ENCODE measurements at regions not wholly inside any gene's neighbourhood (a gene's known extent, or its start where the extent isn't known, plus 50 kb on each side); places are given as distances from the start of the nearest gene placed in this dataset.

DNA sequence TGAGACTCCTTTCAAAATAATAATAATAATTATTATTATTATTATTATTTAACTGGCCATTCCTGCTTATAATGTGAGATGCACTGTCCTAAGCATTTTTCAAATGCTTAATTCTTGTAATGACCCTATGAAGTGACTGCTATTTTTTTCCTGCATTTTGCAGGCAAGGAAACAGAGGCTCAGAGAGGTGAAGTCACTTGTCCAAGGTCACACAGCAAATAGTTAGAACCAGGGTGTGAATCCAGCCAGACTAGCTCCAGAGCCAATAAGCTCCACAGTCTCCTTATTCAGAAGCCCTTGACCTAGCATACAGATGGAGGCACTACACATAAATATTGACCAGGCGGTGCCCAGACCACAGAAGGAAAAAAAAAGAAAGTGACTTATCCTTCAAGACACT is 77.5 kb upstream of the CACNA1A start:
- no peaks in the 10 kb centered on the region for H3K4me1 ChIP-seq
- H3K9me3 ChIP-seq, result no peaks in the 10 kb centered on the region
- TF ChIP-seq, protein P1, sequence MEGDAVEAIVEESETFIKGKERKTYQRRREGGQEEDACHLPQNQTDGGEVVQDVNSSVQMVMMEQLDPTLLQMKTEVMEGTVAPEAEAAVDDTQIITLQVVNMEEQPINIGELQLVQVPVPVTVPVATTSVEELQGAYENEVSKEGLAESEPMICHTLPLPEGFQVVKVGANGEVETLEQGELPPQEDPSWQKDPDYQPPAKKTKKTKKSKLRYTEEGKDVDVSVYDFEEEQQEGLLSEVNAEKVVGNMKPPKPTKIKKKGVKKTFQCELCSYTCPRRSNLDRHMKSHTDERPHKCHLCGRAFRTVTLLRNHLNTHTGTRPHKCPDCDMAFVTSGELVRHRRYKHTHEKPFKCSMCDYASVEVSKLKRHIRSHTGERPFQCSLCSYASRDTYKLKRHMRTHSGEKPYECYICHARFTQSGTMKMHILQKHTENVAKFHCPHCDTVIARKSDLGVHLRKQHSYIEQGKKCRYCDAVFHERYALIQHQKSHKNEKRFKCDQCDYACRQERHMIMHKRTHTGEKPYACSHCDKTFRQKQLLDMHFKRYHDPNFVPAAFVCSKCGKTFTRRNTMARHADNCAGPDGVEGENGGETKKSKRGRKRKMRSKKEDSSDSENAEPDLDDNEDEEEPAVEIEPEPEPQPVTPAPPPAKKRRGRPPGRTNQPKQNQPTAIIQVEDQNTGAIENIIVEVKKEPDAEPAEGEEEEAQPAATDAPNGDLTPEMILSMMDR (IDR thresholded peaks at IDR 0.05), result no peak
- no peak for TF ChIP-seq POLR2A (IDR thresholded peaks at IDR 0.05)
- intact Hi-C loops (cut with DNase I), result no loop called here
- no peak overlapping the region for H3K4me3 ChIP-seq (replicated peaks in 1 of 3)
- no peaks in the 10 kb centered on the region for H3K36me3 ChIP-seq
- no peak overlapping the region for H3K27ac ChIP-seq
- DNase-seq, result no peak
- H3K27me3 ChIP-seq, result no peaks in the 10 kb centered on the region
- WGBS, 2 donors, result 100% methylated on average over 1 of the region's 1 CpG

DNA sequence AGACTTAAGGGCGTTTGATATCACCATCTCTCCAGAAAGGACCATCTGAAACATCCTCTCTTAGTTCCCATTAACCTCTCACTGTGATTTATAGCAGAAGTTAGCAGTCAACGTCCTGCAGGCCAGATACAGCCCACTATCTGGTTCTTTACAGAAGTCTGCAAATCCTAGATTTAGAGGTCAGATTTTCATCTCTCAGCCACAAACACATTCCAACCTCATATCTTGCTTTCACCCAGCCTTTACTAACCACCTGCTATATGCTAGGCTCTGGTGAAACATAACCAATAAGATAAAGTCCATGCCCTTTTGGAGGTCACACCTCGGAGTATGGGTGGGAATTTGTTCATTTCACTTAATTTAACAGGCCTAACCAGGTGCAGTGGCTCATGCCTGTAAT is 76.8 kb upstream of the CACNA1A start:
- TF ChIP-seq POLR2A (IDR thresholded peaks at IDR 0.05), result no peak
- TF ChIP-seq, protein P1 (IDR thresholded peaks at IDR 0.05), result no peak
- Histone ChIP-seq H3K27me3 (no peaks in the 10 kb centered on the region), H3K4me1 (no peaks in the 10 kb centered on the region), H3K9me3 (no peaks in the 10 kb centered on the region), H3K27ac (no peak overlapping the region), H3K36me3 (no peaks in the 10 kb centered on the region), H3K4me3 (replicated peaks in 1 of 3) (no peak overlapping the region)
- no peak for DNase-seq
- WGBS, 2 donors, result 48 to 68% methylated on average over 3 of the region's 3 CpGs
- intact Hi-C loops (cut with DNase I), result no loop called here

DNA sequence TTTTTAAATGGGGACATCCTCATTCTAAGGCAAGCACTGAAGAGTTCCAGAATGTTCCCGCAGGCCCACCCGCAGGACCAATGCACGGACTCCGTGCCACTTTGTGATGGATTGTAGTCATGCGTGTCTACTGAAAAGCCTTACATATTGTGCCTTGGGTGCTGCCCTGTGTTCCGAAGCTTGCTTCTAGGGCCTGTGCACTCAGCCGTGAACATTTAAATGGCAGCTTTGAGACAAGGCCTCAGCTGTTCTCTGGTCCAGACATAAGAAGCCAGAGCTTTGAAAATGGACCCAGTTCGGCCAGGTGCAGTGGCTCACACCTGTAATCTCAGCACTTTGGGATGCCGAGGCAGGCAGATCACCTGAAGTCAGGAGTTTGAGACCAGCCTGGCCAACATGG is 75.3 kb upstream of the CACNA1A start:
- intact Hi-C loops (cut with DNase I), result no loop called here
- DNase-seq, result no peak
- 73 to 78% methylated on average over 9 of the region's 9 CpGs for WGBS, 2 donors

DNA sequence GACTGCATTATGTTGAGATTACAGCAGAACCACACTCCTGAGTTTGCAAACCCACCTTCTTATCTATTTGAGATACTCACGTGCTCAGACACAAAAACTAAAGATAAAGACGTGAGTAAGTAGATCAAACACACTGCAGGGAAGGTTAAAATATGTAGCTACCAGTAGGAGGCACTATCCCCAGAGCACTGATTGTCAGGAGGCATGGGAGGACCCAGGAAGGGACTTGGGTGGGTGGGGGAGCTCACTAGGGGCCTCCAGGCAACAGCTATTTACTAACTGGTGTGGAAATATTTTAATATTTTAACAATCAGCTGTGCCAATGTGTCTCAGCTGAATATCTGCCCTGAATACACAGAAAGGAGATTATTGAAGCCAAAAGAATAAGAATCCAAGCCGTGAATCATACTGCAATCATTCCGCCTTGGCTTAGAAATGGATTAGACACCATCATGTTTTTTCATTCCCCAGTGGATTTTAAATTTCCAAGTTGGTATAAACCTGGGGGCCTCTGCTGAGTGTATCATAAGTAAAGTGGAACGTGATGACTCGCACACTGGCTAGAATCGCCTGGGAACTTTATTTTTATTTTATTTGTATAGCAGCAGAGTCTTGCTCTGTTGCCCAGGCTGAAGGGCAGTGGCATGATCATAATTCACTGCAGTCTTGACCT is 73.2 kb upstream of the CACNA1A start:
- Histone ChIP-seq H3K4me1 (no peaks in the 10 kb centered on the region), H3K4me3 (replicated peaks in 1 of 3) (no peak overlapping the region), H3K27me3 (no peaks in the 10 kb centered on the region), H3K27ac (no peak overlapping the region), H3K9me3 (no peaks in the 10 kb centered on the region), H3K36me3 (no peaks in the 10 kb centered on the region)
- TF ChIP-seq, protein P1 (IDR thresholded peaks at IDR 0.05), result no peak
- no peak for TF ChIP-seq POLR2A (IDR thresholded peaks at IDR 0.05)
- intact Hi-C loops (cut with DNase I), result no loop called here
- 65 to 69% methylated on average over 7 of the region's 7 CpGs for WGBS, 2 donors
- no peak for DNase-seq

More for the DNA sequence above, 75.3 kb upstream of the CACNA1A start:
- H3K27me3 ChIP-seq, result no peaks in the 10 kb centered on the region
- H3K27ac ChIP-seq, result no peak overlapping the region
- no peak overlapping the region for H3K4me3 ChIP-seq (replicated peaks in 1 of 3)
- no peaks in the 10 kb centered on the region for H3K4me1 ChIP-seq
- no peak for TF ChIP-seq POLR2A (IDR thresholded peaks at IDR 0.05)
- TF ChIP-seq, protein P1 (IDR thresholded peaks at IDR 0.05), result no peak
- H3K36me3 ChIP-seq, result no peaks in the 10 kb centered on the region
- no peaks in the 10 kb centered on the region for H3K9me3 ChIP-seq

DNA sequence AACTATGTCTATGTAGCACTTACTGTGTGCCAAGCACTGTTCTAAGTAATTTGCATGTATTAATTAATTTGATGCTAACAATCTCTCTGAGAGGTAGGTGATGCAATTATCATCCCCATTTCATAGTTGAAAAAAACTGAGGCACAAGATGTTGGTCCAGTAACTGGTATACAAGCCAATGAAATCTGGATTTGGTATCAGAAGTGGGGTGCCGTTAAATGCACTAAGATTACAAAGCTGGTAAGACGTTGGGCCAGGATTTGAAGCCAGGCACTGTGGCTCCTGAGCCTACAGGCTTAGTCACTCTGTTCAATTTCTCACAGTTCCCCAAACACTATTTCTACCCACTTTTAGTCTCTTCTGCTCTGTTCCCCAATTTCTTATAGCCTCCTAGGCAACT is 70.4 kb upstream of the CACNA1A start:
- Histone ChIP-seq H3K36me3 (no peaks in the 10 kb centered on the region), H3K27me3 (no peaks in the 10 kb centered on the region), H3K4me3 (replicated peaks in 1 of 3) (no peak overlapping the region), H3K4me1 (no peaks in the 10 kb centered on the region), H3K9me3 (no peaks in the 10 kb centered on the region), H3K27ac (no peak overlapping the region)
- intact Hi-C loops (cut with DNase I), result no loop called here
- 87 to 93% methylated on average over 2 of the region's 2 CpGs for WGBS, 2 donors
- TF ChIP-seq POLR2A (IDR thresholded peaks at IDR 0.05), result no peak
- TF ChIP-seq, protein P1 (IDR thresholded peaks at IDR 0.05), result no peak
- no peak for DNase-seq

All from thyroid gland (tissue), 4 donors.